ENCODE measurements at regions not wholly inside any gene's neighbourhood (a gene's known extent, or its start where the extent isn't known, plus 50 kb on each side); places are given as distances from the start of the nearest gene placed in this dataset.

DNA sequence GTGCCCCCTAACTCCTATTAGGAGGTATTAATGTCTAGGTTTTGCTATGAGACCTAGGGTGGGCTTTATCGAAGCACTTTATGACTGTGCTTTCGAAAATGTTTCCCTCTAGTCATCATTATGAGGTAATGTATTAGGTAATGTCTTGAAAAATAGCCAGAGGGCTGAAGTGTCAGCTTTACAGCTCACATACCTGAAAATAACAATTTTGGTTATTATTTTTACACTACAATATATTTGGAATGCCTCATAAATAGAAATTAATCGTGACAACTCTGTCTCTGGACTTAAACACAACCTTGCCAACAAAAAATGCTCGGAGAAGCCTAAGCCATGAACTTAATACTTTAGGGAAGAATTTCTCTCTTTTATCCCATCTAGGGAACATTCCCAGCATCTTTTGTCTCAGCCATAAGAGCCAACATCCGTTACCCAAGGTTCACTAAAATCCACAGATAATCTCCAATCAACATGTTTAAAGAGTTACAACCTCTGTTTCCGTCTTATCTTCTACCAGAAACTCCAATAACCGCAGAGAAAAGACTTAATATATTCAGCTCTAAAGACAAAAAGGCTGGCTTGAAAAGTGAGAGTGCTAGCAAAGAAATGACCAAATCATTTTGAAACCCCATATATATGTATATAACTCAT is 130.9 kb upstream of the RND3 start:
- no peak for TF ChIP-seq CTCF (IDR thresholded peaks at IDR 0.05)
- no peak for TF ChIP-seq EZH2 (IDR thresholded peaks at IDR 0.05)
- TF ChIP-seq EZH2phosphoT487 (IDR thresholded peaks at IDR 0.05): no peak
